GM12891 (cell line): ENCODE measurements at regions not wholly inside any gene's neighbourhood (a gene's known extent, or its start where the extent isn't known, plus 50 kb on each side); places are given as distances from the start of the nearest gene placed in this dataset.

Experiments used
- POLR2A ChIP-seq: IDR thresholded peaks from 2 replicates; pipeline ENCODE4 v1.6.1; 2011; ENCODE audit warnings: low read depth, low read length, control low read depth
- POLR2AphosphoS5 ChIP-seq: IDR thresholded peaks from 2 replicates; pipeline ENCODE4 v1.6.1; 2011; ENCODE audit warnings: low read depth, low read length, control low read depth
- POU2F2 ChIP-seq: IDR thresholded peaks from 2 replicates; pipeline ENCODE4 v1.6.1; 2011; ENCODE audit warnings: low read depth, mild to moderate bottlenecking, control low read depth, low read length, moderate library complexity
- SPI1 ChIP-seq: IDR thresholded peaks from 2 replicates; pipeline ENCODE4 v1.6.1; 2011; ENCODE audit warnings: low read depth, low read length, control low read depth
- TAF1 ChIP-seq: IDR thresholded peaks from 2 replicates; pipeline ENCODE4 v1.6.1; 2011; ENCODE audit warnings: low read depth, low read length, control low read depth

DNA sequence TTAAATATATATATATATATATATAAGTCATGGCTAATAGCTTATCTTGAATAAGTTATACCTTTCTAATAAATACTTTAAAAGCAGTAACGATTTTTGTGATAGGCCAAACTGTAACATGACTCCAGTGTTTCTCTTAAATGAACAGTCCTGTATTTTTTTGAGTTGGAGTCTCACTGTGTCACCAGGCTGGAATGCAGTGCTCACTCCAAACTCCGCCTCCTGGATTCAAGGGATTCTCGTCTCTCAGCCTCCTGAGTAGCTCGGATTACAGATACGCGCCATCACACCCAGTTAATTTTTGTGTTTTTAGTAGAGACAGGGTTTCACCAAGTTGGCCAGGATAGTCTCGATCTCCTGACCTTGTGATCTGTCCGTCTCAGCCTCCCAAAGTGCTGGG is 814.2 kb upstream of the SLITRK5 start:
- TF ChIP-seq TAF1: no peak
- no peak for TF ChIP-seq SPI1
- no peak for TF ChIP-seq POLR2AphosphoS5
- TF ChIP-seq POLR2A: no peak
- no peak for TF ChIP-seq POU2F2
